ENCODE measurements at regions not wholly inside any gene's neighbourhood (a gene's known extent, or its start where the extent isn't known, plus 50 kb on each side); places are given as distances from the start of the nearest gene placed in this dataset.

DNA sequence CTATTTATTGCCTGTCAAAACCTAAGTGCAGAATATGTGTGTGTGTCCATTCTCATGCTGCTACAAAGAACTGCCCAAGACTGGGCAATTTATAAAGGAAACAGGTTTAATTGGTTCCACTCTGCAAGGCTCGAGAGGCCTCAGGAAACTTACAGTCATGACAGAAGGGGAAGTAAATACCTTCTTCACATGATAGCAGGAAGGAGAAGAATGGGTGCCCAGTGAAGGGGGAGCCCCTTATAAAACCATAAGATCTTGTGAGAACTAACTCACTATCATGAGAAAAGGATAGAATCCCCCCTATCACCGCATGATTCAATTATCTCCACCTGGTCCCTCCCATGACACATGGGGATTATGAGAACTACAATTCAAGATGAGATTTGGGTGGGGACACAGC is 300.7 kb upstream of the SNX7 start:
- no peak for TF ChIP-seq EP300 (IDR thresholded peaks at IDR 0.05; ENCODE audit: borderline replicate concordance)
- TF ChIP-seq YY1 (IDR thresholded peaks at IDR 0.05; ENCODE audit: low read depth): no peak

Data from Ishikawa (cell line).